IMR-90 (cell line): ENCODE measurements at regions not wholly inside any gene's neighbourhood (a gene's known extent, or its start where the extent isn't known, plus 50 kb on each side); places are given as distances from the start of the nearest gene placed in this dataset.

Experiments used
- BHLHE40 ChIP-seq: fragments of 150-350 bp; IDR thresholded peaks from 2 replicates; pipeline ENCODE4 v1.6.1; 2016; ENCODE audit warnings: mild to moderate bottlenecking, low read depth, low read length
- CEBPB ChIP-seq: IDR thresholded peaks from 2 replicates; pipeline ENCODE4 v1.6.1; 2012; ENCODE audit warnings: low read depth, low read length, improper control_type of control experiment
- FOS ChIP-seq: fragments of 150-350 bp; IDR thresholded peaks from 2 replicates; pipeline ENCODE4 v1.6.1; 2016; ENCODE audit warnings: low read depth, low read length
- MAFK ChIP-seq: IDR thresholded peaks from 2 replicates; pipeline ENCODE4 v1.6.1; 2012; ENCODE audit warnings: low read depth, low read length, improper control_type of control experiment
- MAZ ChIP-seq: IDR thresholded peaks from 2 replicates; pipeline ENCODE4 v1.6.1; 2012; ENCODE audit warnings: low read depth, mild to moderate bottlenecking, low read length, improper control_type of control experiment, moderate library complexity, borderline replicate concordance
- POLR2A ChIP-seq: IDR thresholded peaks from 2 replicates; pipeline ENCODE4 v1.6.1; 2012; ENCODE audit warnings: mild to moderate bottlenecking, low read depth, low read length
- RFX5 ChIP-seq: IDR thresholded peaks from 2 replicates; pipeline ENCODE4 v1.8.0; 2012; ENCODE audit warnings: low read depth, mild to moderate bottlenecking, low read length, moderate library complexity
- SMC3 ChIP-seq: fragments of 150-350 bp; IDR thresholded peaks from 2 replicates; pipeline ENCODE4 v1.6.1; 2016; ENCODE audit warnings: low read depth, mild to moderate bottlenecking, antibody characterized with exemption, low read length, moderate library complexity
- TF ChIP-seq, protein P1 (sequence below): conservative IDR thresholded peaks from 2 replicates; pipeline ENCODE4 v1.5.1; 2012; ENCODE audit warnings: mild to moderate bottlenecking, low read depth, low read length, improper control_type of control experiment
- TF ChIP-seq, protein P2 (sequence below): fragments of 150-350 bp; IDR thresholded peaks from 2 replicates; pipeline ENCODE4 v1.6.1; 2017; ENCODE audit warnings: mild to moderate bottlenecking, antibody characterized with exemption, low read length, low read depth

DNA sequence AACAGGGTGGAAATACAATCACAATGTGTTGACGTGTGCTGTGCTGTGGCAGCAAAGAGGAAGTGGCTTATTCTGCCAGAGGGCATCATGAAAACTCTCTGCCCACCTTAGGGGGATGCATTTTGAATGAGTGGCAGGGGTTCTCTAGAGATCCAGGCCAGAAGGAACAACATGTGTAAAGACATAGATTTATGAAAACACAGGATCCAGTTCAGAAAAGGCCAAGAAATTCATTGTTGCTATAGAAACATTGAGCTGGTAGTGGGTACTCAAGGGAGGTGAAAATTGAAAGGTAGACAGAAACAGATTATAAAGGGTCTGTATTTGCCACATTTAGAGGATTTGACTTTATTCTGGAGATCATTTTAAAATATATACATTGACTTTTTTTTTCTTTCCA, 417.7 kb downstream of the ENC1 start:
- TF ChIP-seq POLR2A (no peak), SMC3 (no peak), MAFK (no peak), RFX5 (no peak), FOS (no peak), CEBPB (no peak), MAZ (no peak), BHLHE40 (no peak)
- TF ChIP-seq, protein P1, sequence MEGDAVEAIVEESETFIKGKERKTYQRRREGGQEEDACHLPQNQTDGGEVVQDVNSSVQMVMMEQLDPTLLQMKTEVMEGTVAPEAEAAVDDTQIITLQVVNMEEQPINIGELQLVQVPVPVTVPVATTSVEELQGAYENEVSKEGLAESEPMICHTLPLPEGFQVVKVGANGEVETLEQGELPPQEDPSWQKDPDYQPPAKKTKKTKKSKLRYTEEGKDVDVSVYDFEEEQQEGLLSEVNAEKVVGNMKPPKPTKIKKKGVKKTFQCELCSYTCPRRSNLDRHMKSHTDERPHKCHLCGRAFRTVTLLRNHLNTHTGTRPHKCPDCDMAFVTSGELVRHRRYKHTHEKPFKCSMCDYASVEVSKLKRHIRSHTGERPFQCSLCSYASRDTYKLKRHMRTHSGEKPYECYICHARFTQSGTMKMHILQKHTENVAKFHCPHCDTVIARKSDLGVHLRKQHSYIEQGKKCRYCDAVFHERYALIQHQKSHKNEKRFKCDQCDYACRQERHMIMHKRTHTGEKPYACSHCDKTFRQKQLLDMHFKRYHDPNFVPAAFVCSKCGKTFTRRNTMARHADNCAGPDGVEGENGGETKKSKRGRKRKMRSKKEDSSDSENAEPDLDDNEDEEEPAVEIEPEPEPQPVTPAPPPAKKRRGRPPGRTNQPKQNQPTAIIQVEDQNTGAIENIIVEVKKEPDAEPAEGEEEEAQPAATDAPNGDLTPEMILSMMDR = no peak
- TF ChIP-seq, protein P2, sequence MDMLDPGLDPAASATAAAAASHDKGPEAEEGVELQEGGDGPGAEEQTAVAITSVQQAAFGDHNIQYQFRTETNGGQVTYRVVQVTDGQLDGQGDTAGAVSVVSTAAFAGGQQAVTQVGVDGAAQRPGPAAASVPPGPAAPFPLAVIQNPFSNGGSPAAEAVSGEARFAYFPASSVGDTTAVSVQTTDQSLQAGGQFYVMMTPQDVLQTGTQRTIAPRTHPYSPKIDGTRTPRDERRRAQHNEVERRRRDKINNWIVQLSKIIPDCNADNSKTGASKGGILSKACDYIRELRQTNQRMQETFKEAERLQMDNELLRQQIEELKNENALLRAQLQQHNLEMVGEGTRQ = no peak
